COLO829 (cell line): ENCODE measurements at regions not wholly inside any gene's neighbourhood (a gene's known extent, or its start where the extent isn't known, plus 50 kb on each side); places are given as distances from the start of the nearest gene placed in this dataset.
"Not testable (repeated sequence)": the region's sequence is repeated elsewhere in the genome, so short reads cannot be mapped to it uniquely, and the experiment has no call there.

Experiments
- DNase-seq: peaks from one replicate; pipeline ENCODE4 v3.0.0; 2012; ENCODE audit warnings: low spot score

GRCh38 chr10:44745920-44746319 lies 165.2 kb upstream of the TMEM72 start:
- DNase-seq: no peak

DNA sequence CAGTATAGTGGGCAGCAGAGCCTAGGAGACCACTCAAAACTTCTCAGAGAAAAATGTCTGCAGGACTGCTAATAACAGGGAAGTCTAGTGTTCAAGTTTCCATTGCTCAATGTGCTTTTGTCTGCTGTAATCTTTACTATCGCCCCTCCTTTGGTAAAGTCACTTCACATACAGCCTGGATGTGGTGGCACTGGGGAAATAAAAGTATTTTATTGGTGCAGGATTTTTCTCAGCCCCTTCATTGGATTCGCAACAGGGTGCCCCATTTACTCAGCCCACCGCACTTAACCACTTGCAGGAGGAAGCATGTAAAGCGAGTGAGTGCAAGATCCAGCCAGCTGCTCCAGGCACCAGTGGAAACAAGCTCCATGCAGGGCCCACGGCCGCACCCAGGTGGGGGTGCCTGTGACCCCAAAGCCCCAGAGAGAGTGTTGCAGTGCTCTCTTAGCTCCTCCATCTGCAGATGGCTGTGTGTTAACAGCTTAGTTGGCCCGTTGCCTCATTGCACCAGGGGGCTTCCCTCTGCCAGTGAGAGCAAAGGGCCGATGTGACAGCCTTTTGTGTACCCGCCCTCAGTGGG lies 163.5 kb upstream of the TMEM72 start:
- no peak for DNase-seq

GRCh38 chr10:44749151-44749550 lies 162.0 kb upstream of the TMEM72 start:
- DNase-seq: no peak

DNA sequence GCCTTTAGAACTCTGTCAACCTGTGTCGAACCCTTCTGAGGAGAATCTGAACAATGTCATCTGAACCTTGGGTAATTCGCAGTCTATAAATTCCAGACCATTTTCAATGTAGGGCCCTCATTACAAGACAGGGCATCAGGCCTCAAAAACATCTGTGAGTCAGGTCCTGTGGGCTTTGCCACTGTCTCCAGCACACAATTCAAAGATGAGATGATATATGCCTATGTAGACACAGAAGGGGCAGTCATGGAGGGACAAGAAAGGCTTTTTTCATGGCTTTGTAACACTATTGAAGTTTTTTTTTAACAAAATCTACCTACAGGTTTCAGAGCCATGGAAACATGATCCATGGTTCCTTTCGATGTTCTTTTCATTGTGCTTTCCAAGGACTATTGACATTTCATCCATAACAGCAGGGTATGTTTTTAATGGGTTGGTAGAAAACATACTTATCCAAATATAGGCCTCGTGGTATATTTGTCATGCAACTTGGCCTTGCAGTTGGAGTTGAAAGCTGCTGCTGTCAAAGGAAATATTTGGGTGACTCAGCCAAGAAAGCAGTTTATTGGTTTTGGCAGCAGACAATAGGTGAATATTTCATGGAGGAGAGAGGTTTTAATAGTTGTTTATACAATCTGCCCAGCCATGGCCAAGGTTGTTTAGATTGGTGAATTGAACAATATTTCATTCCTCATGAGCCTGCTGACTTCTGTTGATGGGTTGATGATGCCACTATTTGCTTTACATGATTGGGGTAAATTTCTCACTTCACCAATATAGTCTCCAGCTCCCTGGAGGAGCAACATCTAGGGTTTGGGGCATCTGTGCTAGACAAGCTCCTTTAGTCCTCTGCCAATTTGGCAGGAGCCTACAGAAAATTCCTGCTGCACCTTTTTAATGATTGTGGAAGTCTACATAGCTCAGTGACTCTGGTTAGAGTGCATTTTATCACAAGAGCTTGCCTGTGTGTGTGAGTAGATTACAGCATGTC lies 158.4 kb upstream of the TMEM72 start:
- DNase-seq: no peak

GRCh38 chr10:44754355-44754754 lies 156.8 kb upstream of the TMEM72 start:
- DNase-seq: not testable (repeated sequence)

- DNase-seq: no peak
These were observed 155.7 kb upstream of the TMEM72 start for GRCh38 chr10:44755481-44755880.

- DNase-seq: no peak
These were observed 154.9 kb upstream of the TMEM72 start for GRCh38 chr10:44756216-44756615.

DNA sequence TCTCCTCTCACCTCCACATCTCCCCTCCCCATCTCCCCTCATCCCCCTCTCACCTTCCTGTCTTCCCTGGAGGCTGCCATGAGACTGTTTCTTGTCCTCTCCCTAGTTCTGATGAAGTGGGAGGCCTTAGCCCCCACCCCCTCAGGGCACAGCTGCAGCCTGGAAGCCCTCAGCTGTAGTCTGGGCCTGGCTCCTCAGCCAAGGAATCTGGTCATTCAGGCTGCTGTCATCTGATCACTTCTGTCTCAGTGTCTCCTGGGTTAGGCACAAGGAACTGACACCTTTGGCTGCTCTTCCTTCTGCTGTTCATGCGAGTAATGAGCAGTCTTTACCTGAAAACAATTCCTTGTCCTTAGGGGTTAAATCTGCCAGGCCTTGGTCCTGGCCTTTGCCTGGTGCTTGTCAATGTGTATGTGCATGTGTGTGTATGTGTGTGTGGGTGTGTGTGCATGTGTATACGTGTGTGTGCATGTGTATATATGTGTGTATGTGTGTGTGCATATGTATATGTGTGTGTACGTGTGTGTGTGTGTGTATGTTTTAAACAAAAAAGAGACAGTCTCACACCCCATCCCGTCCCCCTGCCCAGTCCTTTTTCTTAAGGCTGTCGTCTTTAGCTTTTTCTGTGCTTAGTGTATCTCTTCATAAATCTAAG lies 153.5 kb upstream of the TMEM72 start:
- no peak for DNase-seq

DNA sequence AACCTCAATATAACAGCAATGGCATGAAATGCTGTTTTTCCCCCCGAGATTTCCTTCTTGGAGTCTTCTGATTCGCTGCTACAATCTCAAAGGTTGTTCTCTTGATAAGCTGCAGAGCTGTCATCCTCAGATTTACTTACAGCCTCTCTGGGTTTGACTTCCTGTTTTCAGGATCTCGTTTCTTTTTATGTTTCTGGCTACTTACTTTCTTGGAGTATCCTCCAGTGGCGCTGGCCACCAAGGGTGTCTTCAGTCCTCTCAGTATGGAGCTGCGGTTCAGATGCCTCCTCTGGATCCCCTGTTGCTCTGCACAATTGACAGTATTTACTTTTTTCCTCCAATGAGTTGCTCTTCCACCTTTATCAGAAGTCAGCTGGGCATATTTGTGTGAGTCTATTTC lies 152.0 kb upstream of the TMEM72 start:
- no peak for DNase-seq

- no peak for DNase-seq
These were observed 150.6 kb upstream of the TMEM72 start for GRCh38 chr10:44760513-44760912.

GRCh38 chr10:44761076-44761475 lies 150.1 kb upstream of the TMEM72 start:
- no peak for DNase-seq

GRCh38 chr10:44763331-44763730 lies 147.8 kb upstream of the TMEM72 start:
- DNase-seq: no peak

DNA sequence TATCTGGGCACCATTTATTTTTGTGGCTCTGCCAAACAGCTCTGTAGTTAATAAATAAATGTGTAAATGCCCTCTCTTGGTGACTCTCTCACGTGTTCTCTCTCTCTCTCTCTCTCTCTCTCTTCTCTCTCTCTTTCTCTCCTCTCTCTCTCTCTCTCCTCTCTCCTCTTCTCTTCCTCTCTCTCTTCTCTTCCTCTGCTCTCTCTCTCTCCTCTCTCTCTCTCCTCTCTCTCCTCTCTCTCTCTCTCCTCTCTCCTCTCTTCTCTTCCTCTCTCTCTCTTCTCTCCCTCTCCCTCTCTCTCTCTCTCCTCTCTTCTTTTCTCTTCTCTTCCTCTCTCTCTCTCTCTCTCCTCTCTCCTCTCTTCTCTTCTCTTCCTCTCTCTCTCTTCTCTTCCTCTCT lies 145.8 kb upstream of the TMEM72 start:
- no peak for DNase-seq

GRCh38 chr10:44766631-44767030 lies 144.5 kb upstream of the TMEM72 start:
- no peak for DNase-seq

- DNase-seq: no peak
These were observed 141.7 kb upstream of the TMEM72 start for GRCh38 chr10:44769450-44769849.

DNA sequence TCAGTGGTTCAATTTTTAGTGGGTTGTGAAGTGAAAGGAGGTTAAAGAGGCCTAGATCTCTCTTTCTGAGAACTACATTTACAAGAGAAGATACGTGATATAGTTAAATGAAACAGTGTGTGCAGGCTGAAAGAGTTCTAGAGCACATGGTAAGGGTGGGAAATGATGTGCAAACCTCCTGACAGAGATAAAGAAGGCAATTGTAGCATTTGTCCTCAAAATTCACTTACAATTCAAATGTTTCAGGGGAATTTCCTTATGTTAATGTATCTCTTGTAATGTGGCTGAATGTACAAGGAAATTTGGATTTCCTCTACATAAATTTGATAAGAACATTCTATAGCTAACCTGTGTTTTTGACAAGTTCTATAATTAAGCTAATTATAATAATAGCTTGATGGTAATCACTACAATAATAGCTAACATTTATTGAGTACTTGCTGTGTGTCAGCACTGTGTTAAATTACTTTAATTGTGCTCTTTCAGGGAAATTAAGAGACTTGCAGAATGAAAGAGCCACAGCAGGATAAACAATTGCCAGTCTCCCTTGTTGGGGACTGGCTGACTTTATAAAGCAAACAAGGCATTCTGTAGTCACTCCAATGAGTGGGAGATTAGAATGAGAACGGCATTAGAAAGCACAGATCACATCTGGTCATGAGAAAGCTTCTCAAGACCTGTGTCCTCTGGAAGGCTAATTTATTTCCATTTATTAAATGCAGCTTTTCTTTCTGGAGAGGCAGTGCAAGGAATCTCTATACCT lies 139.7 kb upstream of the TMEM72 start:
- DNase-seq: no peak

- no peak for DNase-seq
These were observed 137.6 kb upstream of the TMEM72 start for GRCh38 chr10:44773565-44773964.

DNA sequence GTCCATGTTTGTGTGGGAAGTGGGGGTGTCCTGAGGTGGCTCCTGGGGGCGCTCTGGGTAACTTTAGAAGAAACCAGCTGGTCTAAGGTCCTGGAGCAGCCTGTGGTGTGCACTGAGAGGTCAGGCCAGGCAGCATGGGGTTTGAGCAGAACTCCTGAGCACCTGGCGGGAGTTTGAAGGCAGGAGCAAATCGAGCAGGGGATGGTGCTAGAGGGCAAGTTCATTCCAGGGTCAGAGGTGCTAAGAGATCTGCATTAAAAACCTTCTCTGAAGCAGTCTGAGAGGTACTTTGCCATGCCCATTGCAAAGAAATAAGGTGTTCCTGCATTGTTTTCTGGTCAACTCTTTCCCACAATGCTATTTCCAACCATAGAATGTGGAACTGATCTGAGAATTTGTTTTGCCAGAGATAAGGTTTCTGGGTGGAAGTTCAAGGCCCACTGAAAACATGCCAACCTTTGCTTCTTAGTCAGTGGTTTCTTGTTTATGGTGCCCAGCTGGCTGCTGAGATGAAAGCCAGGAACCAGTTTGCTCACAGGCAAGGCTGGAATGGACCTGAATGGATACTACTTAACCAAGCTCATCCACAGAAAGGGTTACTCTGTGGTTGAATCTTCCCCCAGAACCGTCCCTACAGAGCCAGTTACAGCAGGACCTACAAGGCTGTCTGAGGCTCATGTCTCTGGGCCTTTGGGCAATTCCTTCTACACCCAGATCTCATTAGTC lies 136.3 kb upstream of the TMEM72 start:
- no peak for DNase-seq

DNA sequence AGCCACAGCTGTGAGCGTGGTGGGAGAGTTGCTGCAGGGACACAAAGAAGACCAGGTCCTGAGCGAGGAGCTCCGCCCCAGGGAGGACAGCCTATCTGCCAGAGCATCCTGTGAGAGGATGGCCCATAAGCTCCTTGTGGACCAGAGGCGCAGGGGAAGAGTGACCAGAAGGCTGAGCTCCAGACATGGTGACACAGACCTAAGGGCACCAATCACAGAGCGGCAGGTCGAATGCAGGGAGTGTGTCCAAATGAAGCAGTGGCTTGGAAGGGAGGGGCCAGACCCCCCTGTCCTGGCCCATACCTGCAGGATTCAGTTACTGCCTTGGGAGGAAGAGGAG lies 135.8 kb upstream of the TMEM72 start:
- no peak for DNase-seq

DNA sequence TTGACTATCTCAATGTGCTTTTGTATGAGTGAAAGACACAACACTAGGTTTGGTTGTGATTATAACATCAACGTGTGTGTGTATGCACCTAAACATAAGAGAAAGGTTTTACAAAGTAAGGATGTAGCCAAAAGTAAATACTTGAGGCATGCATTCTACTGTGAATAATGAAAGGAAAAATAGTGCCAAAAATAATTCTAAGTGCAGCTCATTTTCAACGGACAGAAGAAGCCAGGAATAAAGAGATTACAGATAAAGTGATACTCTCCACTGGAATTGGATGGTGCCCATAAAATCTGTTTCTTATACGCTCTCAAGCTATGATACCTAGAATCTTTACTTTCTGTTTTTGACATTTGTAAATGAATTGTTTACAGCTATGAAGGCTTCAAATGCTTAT lies 135.0 kb upstream of the TMEM72 start:
- DNase-seq: no peak

DNA sequence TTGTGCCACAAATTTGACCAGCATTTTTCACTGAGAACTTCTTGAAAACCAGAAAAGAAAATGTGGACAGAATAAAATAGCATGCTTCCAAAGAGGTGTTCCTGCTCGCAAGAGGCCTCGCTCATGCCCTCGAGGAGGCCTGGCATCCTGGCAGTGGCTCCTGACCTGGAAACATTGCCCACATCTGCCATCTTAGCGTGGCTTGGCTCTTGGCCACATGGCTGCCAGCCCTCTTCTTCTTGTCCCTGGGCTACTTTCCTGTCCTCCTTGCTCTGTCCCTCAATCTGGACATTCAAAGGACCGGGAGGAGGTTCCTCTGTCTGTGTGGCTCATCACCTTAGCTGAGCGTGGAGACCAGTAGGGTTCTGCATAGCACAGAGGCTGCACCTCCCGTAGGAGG lies 131.6 kb upstream of the TMEM72 start:
- no peak for DNase-seq

GRCh38 chr10:44780426-44780825 lies 130.7 kb upstream of the TMEM72 start:
- no peak for DNase-seq
